Gastrocnemius medialis (tissue), 4 donors: ENCODE measurements at regions not wholly inside any gene's neighbourhood (a gene's known extent, or its start where the extent isn't known, plus 50 kb on each side); places are given as distances from the start of the nearest gene placed in this dataset.

Experiments
- ATAC-seq, 2 donors: fragments of 150-250 bp; one replicate each; pipeline ENCODE4 v1.9.1; 2016
- DNase-seq, 2 donors: peaks; one replicate each; pipeline ENCODE4 v3.0.0-alpha.2; 2019
- H3K27ac ChIP-seq, 4 donors: fragments of 200-600 bp; sonication (generic); 1 replicate in 1 of 4; 2 replicates in 3 of 4; pipeline ENCODE4 v1.5.1; 2016 to 2018; ENCODE audit warnings: mild to moderate bottlenecking in 2 of 4, moderate library complexity in 1 of 4
- H3K27me3 ChIP-seq, 3 donors: fragments of 200-600 bp; sonication (generic) in 2 of 3; 1 replicate in 1 of 3; 2 replicates in 2 of 3; pipeline versions ENCODE4 v1.5.1 to v1.6.0; 2016 to 2019; ENCODE audit warnings: mild to moderate bottlenecking in 1 of 3, moderate library complexity in 1 of 3
- H3K36me3 ChIP-seq, 2 donors: fragments of 200-600 bp; sonication (generic) in 1 of 2; one replicate each; pipeline ENCODE4 v1.5.1; 2017 to 2018
- H3K4me1 ChIP-seq, 2 donors: fragments of 200-600 bp; sonication (generic) in 1 of 2; one replicate each; pipeline ENCODE4 v1.5.1; 2016 to 2017; ENCODE audit warnings: mild to moderate bottlenecking in 2 of 2
- H3K4me3 ChIP-seq, 4 donors: fragments of 200-600 bp; sonication (generic) in 3 of 4; 1 replicate in 1 of 4; 2 replicates in 3 of 4; pipeline ENCODE4 v1.5.1; 2016 to 2019; ENCODE audit warnings: mild to moderate bottlenecking in 2 of 4
- H3K9me3 ChIP-seq, 3 donors: fragments of 200-600 bp; sonication (generic) in 2 of 3; 1 replicate in 1 of 3; 2 replicates in 2 of 3; pipeline ENCODE4 v1.5.1; 2016 to 2019
- POLR2A ChIP-seq, 2 donors: fragments of 450-650 bp; IDR thresholded peaks; one replicate each; pipeline ENCODE4 v1.6.1; 2017; ENCODE audit warnings: antibody characterized with exemption in 2 of 2, mild to moderate bottlenecking in 2 of 2, moderate library complexity in 2 of 2
- in situ Hi-C, 4 donors: fragments of 200-750 bp; cut with MboI; loops; one replicate each; pipeline versions ENCODE4 v1.15.0 to v1.8.0; 2017; ENCODE audit warnings: low sequenced_read_pairs in 4 of 4
- intact Hi-C: fragments of 100-400 bp; cut with DNase I; formaldehyde crosslinking; loops from one replicate; pipeline ENCODE4 v1.15.1; 2023; ENCODE audit warnings: low total_unique reads
- TF ChIP-seq, protein P1 (sequence below), 5 experiments: fragments of 450-650 bp in 3 of 5; fragments of 200-600 bp in 2 of 5; sonication (generic) in 2 of 5; IDR thresholded peaks in 4 of 5; conservative IDR thresholded peaks in 1 of 5; 1 replicate in 4 of 5; 2 replicates in 1 of 5; pipeline ENCODE4 v1.5.1; 2016 to 2019; ENCODE audit warnings: antibody characterized with exemption in 5 of 5, mild to moderate bottlenecking in 3 of 5, moderate library complexity in 3 of 5

DNA sequence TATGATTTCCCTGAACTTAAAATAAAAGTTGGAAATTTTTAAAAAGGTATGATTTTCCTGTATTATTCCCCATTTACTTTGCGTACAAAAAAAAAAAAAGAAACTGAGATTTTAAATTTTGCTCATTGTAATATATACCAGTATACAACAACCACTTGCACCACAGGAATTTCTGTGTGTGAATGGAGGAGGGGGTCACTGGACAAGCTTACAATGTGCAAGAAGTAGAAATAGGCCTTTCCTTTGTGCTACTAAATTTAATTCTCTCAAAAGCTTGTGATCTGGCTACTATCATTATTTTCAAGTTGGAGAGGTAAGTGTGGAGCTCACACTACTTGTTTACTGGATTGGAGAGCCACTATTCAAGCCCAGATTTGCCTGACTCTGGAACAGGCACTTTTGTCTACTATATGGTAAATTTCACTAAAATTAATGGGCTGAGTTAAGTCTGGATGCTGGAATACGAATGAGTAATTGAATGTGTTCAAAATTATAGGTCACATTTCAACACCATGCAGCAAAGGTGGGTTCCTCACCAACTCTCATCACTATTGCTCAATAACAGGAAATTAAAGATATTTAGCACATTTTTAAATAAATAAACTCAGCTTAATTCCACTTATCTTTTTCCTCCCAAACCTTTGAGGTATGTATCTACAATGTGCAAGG, 148.0 kb upstream of the MBNL1 start:
- H3K9me3 ChIP-seq: no peaks in the 10 kb centered on the region
- intact Hi-C loops: no loop called here
- no peak overlapping the region for H3K4me3 ChIP-seq
- no peaks in the 10 kb centered on the region for H3K27me3 ChIP-seq
- H3K36me3 ChIP-seq: no peaks in the 10 kb centered on the region
- TF ChIP-seq POLR2A (IDR thresholded peaks at IDR 0.05): no peak
- TF ChIP-seq, protein P1, sequence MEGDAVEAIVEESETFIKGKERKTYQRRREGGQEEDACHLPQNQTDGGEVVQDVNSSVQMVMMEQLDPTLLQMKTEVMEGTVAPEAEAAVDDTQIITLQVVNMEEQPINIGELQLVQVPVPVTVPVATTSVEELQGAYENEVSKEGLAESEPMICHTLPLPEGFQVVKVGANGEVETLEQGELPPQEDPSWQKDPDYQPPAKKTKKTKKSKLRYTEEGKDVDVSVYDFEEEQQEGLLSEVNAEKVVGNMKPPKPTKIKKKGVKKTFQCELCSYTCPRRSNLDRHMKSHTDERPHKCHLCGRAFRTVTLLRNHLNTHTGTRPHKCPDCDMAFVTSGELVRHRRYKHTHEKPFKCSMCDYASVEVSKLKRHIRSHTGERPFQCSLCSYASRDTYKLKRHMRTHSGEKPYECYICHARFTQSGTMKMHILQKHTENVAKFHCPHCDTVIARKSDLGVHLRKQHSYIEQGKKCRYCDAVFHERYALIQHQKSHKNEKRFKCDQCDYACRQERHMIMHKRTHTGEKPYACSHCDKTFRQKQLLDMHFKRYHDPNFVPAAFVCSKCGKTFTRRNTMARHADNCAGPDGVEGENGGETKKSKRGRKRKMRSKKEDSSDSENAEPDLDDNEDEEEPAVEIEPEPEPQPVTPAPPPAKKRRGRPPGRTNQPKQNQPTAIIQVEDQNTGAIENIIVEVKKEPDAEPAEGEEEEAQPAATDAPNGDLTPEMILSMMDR (IDR thresholded peaks at IDR 0.05 in 4 of 5, conservative IDR thresholded peaks at IDR 0.05 in 1 of 5): no peak
- in situ Hi-C loops: no loop called here
- DNase-seq: no peak
- ATAC-seq: no peak
- no peaks in the 10 kb centered on the region for H3K4me1 ChIP-seq
- H3K27ac ChIP-seq: no peak overlapping the region

DNA sequence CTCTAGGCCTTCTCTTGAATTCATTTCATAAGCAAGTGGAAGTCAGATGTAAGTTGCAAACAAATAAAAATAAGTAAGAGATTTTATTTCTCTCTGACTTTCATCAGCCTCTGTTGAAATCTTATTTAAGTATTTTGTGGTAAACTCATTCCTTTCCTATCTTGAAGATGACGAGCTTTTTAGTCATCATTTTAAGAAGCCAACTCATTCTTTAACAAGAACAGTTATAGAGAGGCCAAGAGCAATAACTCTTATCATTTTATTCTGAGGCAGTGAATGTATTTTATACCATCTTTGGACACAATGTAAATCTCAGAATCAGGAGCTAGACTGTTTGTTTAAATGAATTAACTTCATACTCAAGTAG, 147.5 kb upstream of the MBNL1 start:
- in situ Hi-C loops (no loop called here), intact Hi-C loops (no loop called here)
- DNase-seq (no peak), ATAC-seq (no peak)
- TF ChIP-seq, protein P1 (IDR thresholded peaks at IDR 0.05 in 4 of 5, conservative IDR thresholded peaks at IDR 0.05 in 1 of 5): no peak
- no peak for TF ChIP-seq POLR2A (IDR thresholded peaks at IDR 0.05)
- Histone ChIP-seq H3K27ac (no peak overlapping the region), H3K4me3 (no peak overlapping the region), H3K27me3 (no peaks in the 10 kb centered on the region), H3K9me3 (no peaks in the 10 kb centered on the region), H3K4me1 (no peaks in the 10 kb centered on the region), H3K36me3 (no peaks in the 10 kb centered on the region)

DNA sequence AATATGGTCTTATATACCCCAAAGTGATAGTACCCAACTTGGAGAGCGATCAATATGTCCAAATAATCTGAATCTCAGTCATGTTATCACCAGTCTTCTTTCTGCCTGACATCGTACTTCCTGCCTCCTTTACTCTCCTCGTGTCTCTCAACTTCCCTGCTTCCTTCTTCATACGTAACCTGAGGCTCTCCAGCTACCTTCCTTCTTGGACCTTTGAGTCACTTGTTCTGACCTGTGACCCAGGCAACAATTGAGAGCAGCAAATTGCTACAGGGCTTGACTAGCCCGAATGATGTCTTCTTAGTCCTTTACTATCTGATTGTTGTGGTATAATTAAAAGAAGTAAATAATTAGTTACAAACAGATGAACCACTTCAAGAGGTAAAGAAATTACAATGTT, 145.9 kb upstream of the MBNL1 start:
- in situ Hi-C loops: no loop called here

DNA sequence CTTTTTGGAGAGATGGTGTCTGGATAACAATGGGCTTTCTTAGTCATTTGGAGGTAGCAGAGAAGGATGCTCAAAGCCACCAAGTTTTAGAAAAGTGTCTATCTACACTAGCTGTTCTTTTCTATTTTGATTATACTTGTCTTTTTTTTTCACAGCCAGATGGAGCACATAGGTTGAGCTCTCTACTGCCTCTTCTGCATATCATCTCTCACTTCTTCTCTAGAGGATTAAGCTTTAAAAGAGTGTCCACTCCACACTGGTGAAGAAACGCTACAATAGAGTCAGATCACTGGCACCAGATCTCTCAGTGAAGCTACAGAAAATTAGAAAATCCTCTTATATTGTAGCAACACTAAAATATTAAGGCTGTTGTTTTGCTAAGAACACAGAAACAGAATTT, 145.3 kb upstream of the MBNL1 start:
- H3K9me3 ChIP-seq: no peaks in the 10 kb centered on the region
- TF ChIP-seq POLR2A (IDR thresholded peaks at IDR 0.05): no peak
- TF ChIP-seq, protein P1 (IDR thresholded peaks at IDR 0.05 in 4 of 5, conservative IDR thresholded peaks at IDR 0.05 in 1 of 5): no peak
- no peak for ATAC-seq
- H3K27ac ChIP-seq: no peak overlapping the region
- H3K27me3 ChIP-seq: no peaks in the 10 kb centered on the region
- no peak for DNase-seq
- in situ Hi-C loops (no loop called here), intact Hi-C loops (no loop called here)
- no peaks in the 10 kb centered on the region for H3K36me3 ChIP-seq
- no peak overlapping the region for H3K4me3 ChIP-seq
- H3K4me1 ChIP-seq: no peaks in the 10 kb centered on the region

More for the DNA sequence above, 145.9 kb upstream of the MBNL1 start:
- ATAC-seq: no peak
- no peak for DNase-seq
- H3K4me1 ChIP-seq: no peaks in the 10 kb centered on the region
- H3K9me3 ChIP-seq: no peaks in the 10 kb centered on the region
- no peaks in the 10 kb centered on the region for H3K36me3 ChIP-seq
- TF ChIP-seq, protein P1 (IDR thresholded peaks at IDR 0.05 in 4 of 5, conservative IDR thresholded peaks at IDR 0.05 in 1 of 5): no peak
- TF ChIP-seq POLR2A (IDR thresholded peaks at IDR 0.05): no peak
- no peak overlapping the region for H3K27ac ChIP-seq
- no peak overlapping the region for H3K4me3 ChIP-seq
- H3K27me3 ChIP-seq: no peaks in the 10 kb centered on the region
- intact Hi-C loops: no loop called here

DNA sequence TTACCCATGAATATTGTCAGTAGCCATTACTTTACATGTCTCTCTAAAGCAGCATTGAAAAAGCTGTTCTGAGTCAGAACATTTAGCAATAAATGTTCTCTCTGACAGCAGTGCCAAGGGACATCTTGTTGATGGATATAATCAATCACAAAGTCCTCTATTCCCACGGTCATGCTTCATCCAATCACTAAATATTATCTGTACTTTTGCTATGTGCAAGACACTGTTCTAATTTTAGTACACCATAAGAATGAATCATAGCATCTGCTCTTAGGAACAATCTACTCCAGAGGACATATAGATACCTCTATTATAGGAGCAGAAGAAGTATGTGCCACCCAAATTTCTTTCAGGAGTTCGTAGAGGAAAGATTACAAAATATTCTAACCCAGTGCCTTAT, 142.5 kb upstream of the MBNL1 start:
- Histone ChIP-seq H3K36me3 (no peaks in the 10 kb centered on the region), H3K9me3 (no peaks in the 10 kb centered on the region), H3K27ac (no peak overlapping the region), H3K4me1 (no peaks in the 10 kb centered on the region), H3K4me3 (no peak overlapping the region), H3K27me3 (no peaks in the 10 kb centered on the region)
- in situ Hi-C loops (no loop called here), intact Hi-C loops (no loop called here)
- no peak for ATAC-seq
- no peak for TF ChIP-seq POLR2A (IDR thresholded peaks at IDR 0.05)
- no peak for DNase-seq
